HCT116 (cell line): ENCODE measurements at regions not wholly inside any gene's neighbourhood (a gene's known extent, or its start where the extent isn't known, plus 50 kb on each side); places are given as distances from the start of the nearest gene placed in this dataset.

Experiments used
- ATAC-seq: fragments of 200-7000 bp; cut with Tn5 transposase; 2 replicates; pipeline ENCODE4 v1.9.1; 2020; ENCODE audit warnings: mild to moderate bottlenecking, moderate library complexity
- BruUV-seq: library from RNA; stranded (reverse); fragments of 400-500 nt; replicated peaks from 2 replicates; lab custom pipeline; 2021; lab: Mats Ljungman, UMichigan
- CTCF ChIA-PET: fragments of 300-600 bp; sonication (Branson Sonifier 250); formaldehyde crosslinking; loops from one replicate; lab custom pipeline; 2021; ENCODE audit warnings: antibody characterized with exemption; lab: Charles Lee
- POLR2A ChIA-PET: fragments of 300-600, 350-600 bp; sonication (Branson Sonifier 250); formaldehyde crosslinking; loops from one replicate; lab custom pipeline; 2021; ENCODE audit warnings: antibody characterized with exemption; lab: Charles Lee
- RAD21 ChIA-PET, 2 experiments: fragments of 300-600 bp; sonication (Branson Sonifier 250); formaldehyde crosslinking; loops; one replicate each; lab custom pipeline; 2023; ENCODE audit warnings: low total read pairs in 2 of 2; ENCODE audit not compliant: uncharacterized antibody in 2 of 2, unreplicated experiment in 2 of 2, low non-redundant PET in 1 of 2; lab: Charles Lee
- DNase-seq: peaks from one replicate; pipeline ENCODE4 v3.0.0-alpha.2; 2010; ENCODE audit warnings: low read depth, low spot score
- H2AFZ ChIP-seq: fragments of 200-600 bp; shearing (Covaris generic), sonication (generic); 2 replicates; pipeline ENCODE4 v1.6.1; 2017; ENCODE audit warnings: low read depth, mixed run types, mixed read lengths, antibody characterized with exemption, low read length; ENCODE audit not compliant: poor library complexity, severe bottlenecking
- H3K27ac ChIP-seq: 2 replicates; pipeline ENCODE4 v1.5.1; 2012; ENCODE audit warnings: low read depth, low read length
- H3K27me3 ChIP-seq: fragments of 200-600 bp; sonication (generic); 2 replicates; pipeline ENCODE4 v1.6.1; 2016; ENCODE audit warnings: mixed run types, low read length, mixed read lengths; ENCODE audit not compliant: insufficient read depth
- H3K36me3 ChIP-seq, 2 experiments: fragments of 200-500 bp in 1 of 2; fragments of 200-600 bp in 1 of 2; sonication (Bioruptor generic) in 1 of 2; sonication (generic) in 1 of 2; 2 replicates each; pipeline versions ENCODE4 v1.5.1 to v1.6.1; 2014 to 2016; ENCODE audit warnings: low read length in 2 of 2, inconsistent platforms in 1 of 2, mixed read lengths in 1 of 2, mixed run types in 1 of 2; ENCODE audit not compliant: insufficient read depth in 2 of 2, control insufficient read depth in 1 of 2
- H3K4me1 ChIP-seq, 2 experiments: fragments of 200-600 bp in 1 of 2; sonication (generic) in 1 of 2; 2 replicates each; pipeline versions ENCODE4 v1.5.1 to v1.6.1; 2012 to 2017; ENCODE audit warnings: low read length in 2 of 2, inconsistent platforms in 1 of 2, mild to moderate bottlenecking in 1 of 2, mixed read lengths in 1 of 2, mixed run types in 1 of 2, moderate library complexity in 1 of 2; ENCODE audit not compliant: insufficient read depth in 2 of 2, control insufficient read depth in 1 of 2
- H3K4me2 ChIP-seq: fragments of 200-600 bp; sonication (generic); 2 replicates; pipeline ENCODE4 v1.6.1; 2017; ENCODE audit warnings: mixed run types, low read length, mixed read lengths
- H3K4me3 ChIP-seq, 2 experiments: fragments of 200-600 bp in 1 of 2; sonication (generic) in 1 of 2; replicated peaks in 1 of 2; 2 replicates each; pipeline ENCODE4 v1.5.1; 2011 to 2016; ENCODE audit warnings: low read length in 2 of 2, control low read depth in 1 of 2, low read depth in 1 of 2, mild to moderate bottlenecking in 1 of 2, mixed read lengths in 1 of 2, mixed run types in 1 of 2
- H3K79me2 ChIP-seq: fragments of 200-600 bp; sonication (generic); 2 replicates; pipeline ENCODE4 v1.6.1; 2017; ENCODE audit warnings: mild to moderate bottlenecking, mixed run types, low read length, moderate library complexity, mixed read lengths; ENCODE audit not compliant: insufficient read depth
- H3K9ac ChIP-seq: fragments of 200-600 bp; sonication (generic); 2 replicates; pipeline ENCODE4 v1.6.1; 2016; ENCODE audit warnings: low read length, mixed read lengths
- H3K9me2 ChIP-seq: fragments of 200-600 bp; sonication (generic), shearing (Covaris generic); 2 replicates; pipeline ENCODE4 v1.6.1; 2017; ENCODE audit warnings: mixed run types, mild to moderate bottlenecking, moderate library complexity; ENCODE audit not compliant: insufficient read depth
- H3K9me3 ChIP-seq, 2 experiments: fragments of 200-500 bp in 1 of 2; fragments of 200-600 bp in 1 of 2; sonication (Bioruptor generic) in 1 of 2; sonication (generic) in 1 of 2; 2 replicates each; pipeline ENCODE4 v1.6.1; 2014 to 2017; ENCODE audit warnings: low read length in 2 of 2, mixed read lengths in 2 of 2, inconsistent platforms in 1 of 2, low read depth in 1 of 2, mild to moderate bottlenecking in 1 of 2, mixed run types in 1 of 2, moderate library complexity in 1 of 2; ENCODE audit not compliant: control insufficient read depth in 1 of 2, insufficient read depth in 1 of 2
- H4K20me1 ChIP-seq: fragments of 200-600 bp; sonication (generic), shearing (Covaris generic); 2 replicates; pipeline ENCODE4 v1.6.1; 2017; ENCODE audit warnings: mixed run types, mild to moderate bottlenecking, moderate library complexity; ENCODE audit not compliant: insufficient read depth
- ATF3 ChIP-seq: IDR thresholded peaks from 2 replicates; pipeline ENCODE4 v1.6.1; 2012
- CBX3 ChIP-seq: IDR thresholded peaks from 2 replicates; pipeline ENCODE4 v1.6.1; 2012; ENCODE audit warnings: low read depth
- CEBPB ChIP-seq: IDR thresholded peaks from 2 replicates; pipeline ENCODE4 v1.6.1; 2012; ENCODE audit warnings: low read depth
- CTCF ChIP-seq, 3 experiments: fragments of 200-600 bp in 1 of 3; sonication (generic) in 1 of 3; IDR thresholded peaks in 2 of 3; conservative IDR thresholded peaks in 1 of 3; 2 replicates each; pipeline ENCODE4 v1.5.1; 2012 to 2017; ENCODE audit warnings: low read depth in 2 of 3, low read length in 2 of 3, antibody characterized with exemption in 1 of 3, borderline replicate concordance in 1 of 3, control low read depth in 1 of 3, mild to moderate bottlenecking in 1 of 3, mixed read lengths in 1 of 3, mixed run types in 1 of 3, moderate library complexity in 1 of 3; ENCODE audit not compliant: insufficient read depth in 1 of 3
- EGR1 ChIP-seq: IDR thresholded peaks from 2 replicates; pipeline ENCODE4 v1.6.1; 2012; ENCODE audit warnings: low read depth
- ELF1 ChIP-seq: IDR thresholded peaks from 2 replicates; pipeline ENCODE4 v1.6.1; 2012; ENCODE audit warnings: low read depth, borderline replicate concordance
- EZH2 ChIP-seq: fragments of 200-600 bp; sonication (generic); IDR thresholded peaks from 2 replicates; pipeline ENCODE4 v1.6.1; 2017; ENCODE audit warnings: antibody characterized with exemption, mixed run types
- EZH2phosphoT487 ChIP-seq: fragments of 200-600 bp; IDR thresholded peaks from 2 replicates; pipeline ENCODE4 v1.6.1; 2018; ENCODE audit warnings: antibody characterized with exemption, borderline replicate concordance
- FOSL1 ChIP-seq: IDR thresholded peaks from 2 replicates; pipeline ENCODE4 v1.6.1; 2012; ENCODE audit warnings: low read depth
- MAX ChIP-seq: IDR thresholded peaks from 2 replicates; pipeline ENCODE4 v1.6.1; 2012
- POLR2A ChIP-seq: IDR thresholded peaks from 2 replicates; pipeline ENCODE4 v1.7.0; 2011; ENCODE audit warnings: borderline replicate concordance; ENCODE audit not compliant: insufficient read depth, insufficient read length; ENCODE audit errors: extremely low read depth
- SIN3A ChIP-seq: IDR thresholded peaks from 2 replicates; pipeline ENCODE4 v1.6.1; 2012; ENCODE audit warnings: low read depth
- SRF ChIP-seq: IDR thresholded peaks from 2 replicates; pipeline ENCODE4 v1.6.1; 2012; ENCODE audit warnings: low read depth
- TCF7L2 ChIP-seq: IDR thresholded peaks from 2 replicates; pipeline ENCODE4 v1.7.0; 2011; ENCODE audit warnings: borderline replicate concordance, inconsistent platforms; ENCODE audit not compliant: insufficient read depth, insufficient read length; ENCODE audit errors: extremely low read depth
- YY1 ChIP-seq: IDR thresholded peaks from 2 replicates; pipeline ENCODE4 v1.6.1; 2011; ENCODE audit warnings: low read length, low read depth, moderate library complexity, mild to moderate bottlenecking; ENCODE audit not compliant: insufficient replicate concordance; ENCODE audit errors: extremely low read depth
- ZBTB33 ChIP-seq: IDR thresholded peaks from 2 replicates; pipeline ENCODE4 v1.6.1; 2011; ENCODE audit warnings: mild to moderate bottlenecking, low read length, moderate library complexity; ENCODE audit not compliant: insufficient replicate concordance; ENCODE audit errors: extremely low read depth
- ZFX ChIP-seq: fragments of 450-650 bp; IDR thresholded peaks from 2 replicates; pipeline ENCODE4 v1.6.1; 2017
- ZNF274 ChIP-seq: fragments of 200-500 bp; sonication (Bioruptor generic); IDR thresholded peaks from 2 replicates; pipeline ENCODE4 v1.6.1; 2014; ENCODE audit warnings: mild to moderate bottlenecking, low read depth, low read length, inconsistent platforms
- intact Hi-C: fragments of 100-400 bp; cut with micrococcal nuclease; formaldehyde crosslinking; loops from 2 replicates; pipeline ENCODE4 v1.10.0; 2022
- TF ChIP-seq, protein P1 (sequence below): IDR thresholded peaks from 2 replicates; pipeline ENCODE4 v1.6.1; 2012; ENCODE audit warnings: low read depth

DNA sequence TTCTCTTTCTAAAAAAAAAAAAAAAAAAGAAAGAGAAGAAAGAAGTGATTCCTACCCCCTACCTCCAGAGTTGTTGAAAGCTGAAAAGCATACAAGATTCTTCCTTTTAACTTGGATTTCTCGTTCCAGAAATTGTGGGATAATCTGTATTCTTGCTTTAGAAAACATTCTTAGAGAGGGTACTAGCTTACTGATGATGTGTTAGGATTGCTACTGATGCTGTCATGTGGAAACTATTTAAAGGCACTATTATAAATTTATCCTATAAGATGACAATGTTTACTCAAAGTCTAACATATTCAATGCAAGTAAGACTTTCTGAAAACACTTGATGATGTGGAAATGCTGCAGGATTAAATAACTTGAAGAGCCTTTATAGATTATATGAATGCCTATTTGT lies 204.0 kb upstream of the PUDP start:
- intact Hi-C loops, result no loop called here
- no peaks in the 10 kb centered on the region for H4K20me1 ChIP-seq
- H3K9me3 ChIP-seq, result no peaks in the 10 kb centered on the region
- no peaks in the 10 kb centered on the region for H3K36me3 ChIP-seq
- H3K27ac ChIP-seq, result no peak overlapping the region
- no peaks in the 10 kb centered on the region for H3K79me2 ChIP-seq
- no peak overlapping the region for H2AFZ ChIP-seq
- ChIA-PET POLR2A (no interaction called here), RAD21 (no interaction called here), CTCF (no interaction called here)
- H3K9me2 ChIP-seq, result no peaks in the 10 kb centered on the region
- ATAC-seq (no peak), DNase-seq (no peak)
- no peak for TF ChIP-seq POLR2A
- no peak for TF ChIP-seq EGR1
- TF ChIP-seq CTCF (IDR thresholded peaks at IDR 0.05 in 2 of 3, conservative IDR thresholded peaks at IDR 0.05 in 1 of 3; ENCODE audit: borderline replicate concordance in 1 of 3, insufficient read depth in 1 of 3, low read depth in 2 of 3, low read length in 2 of 3), result no peak
- no peak for TF ChIP-seq ZBTB33
- no peak for TF ChIP-seq CEBPB
- no peak for TF ChIP-seq ATF3
- TF ChIP-seq SIN3A, result no peak
- TF ChIP-seq EZH2, result no peak
- TF ChIP-seq TCF7L2, result no peak
- no peak for TF ChIP-seq YY1
- no peak for TF ChIP-seq ZNF274
- TF ChIP-seq ZFX, result no peak
- no peak for TF ChIP-seq SRF
- TF ChIP-seq, protein P1, sequence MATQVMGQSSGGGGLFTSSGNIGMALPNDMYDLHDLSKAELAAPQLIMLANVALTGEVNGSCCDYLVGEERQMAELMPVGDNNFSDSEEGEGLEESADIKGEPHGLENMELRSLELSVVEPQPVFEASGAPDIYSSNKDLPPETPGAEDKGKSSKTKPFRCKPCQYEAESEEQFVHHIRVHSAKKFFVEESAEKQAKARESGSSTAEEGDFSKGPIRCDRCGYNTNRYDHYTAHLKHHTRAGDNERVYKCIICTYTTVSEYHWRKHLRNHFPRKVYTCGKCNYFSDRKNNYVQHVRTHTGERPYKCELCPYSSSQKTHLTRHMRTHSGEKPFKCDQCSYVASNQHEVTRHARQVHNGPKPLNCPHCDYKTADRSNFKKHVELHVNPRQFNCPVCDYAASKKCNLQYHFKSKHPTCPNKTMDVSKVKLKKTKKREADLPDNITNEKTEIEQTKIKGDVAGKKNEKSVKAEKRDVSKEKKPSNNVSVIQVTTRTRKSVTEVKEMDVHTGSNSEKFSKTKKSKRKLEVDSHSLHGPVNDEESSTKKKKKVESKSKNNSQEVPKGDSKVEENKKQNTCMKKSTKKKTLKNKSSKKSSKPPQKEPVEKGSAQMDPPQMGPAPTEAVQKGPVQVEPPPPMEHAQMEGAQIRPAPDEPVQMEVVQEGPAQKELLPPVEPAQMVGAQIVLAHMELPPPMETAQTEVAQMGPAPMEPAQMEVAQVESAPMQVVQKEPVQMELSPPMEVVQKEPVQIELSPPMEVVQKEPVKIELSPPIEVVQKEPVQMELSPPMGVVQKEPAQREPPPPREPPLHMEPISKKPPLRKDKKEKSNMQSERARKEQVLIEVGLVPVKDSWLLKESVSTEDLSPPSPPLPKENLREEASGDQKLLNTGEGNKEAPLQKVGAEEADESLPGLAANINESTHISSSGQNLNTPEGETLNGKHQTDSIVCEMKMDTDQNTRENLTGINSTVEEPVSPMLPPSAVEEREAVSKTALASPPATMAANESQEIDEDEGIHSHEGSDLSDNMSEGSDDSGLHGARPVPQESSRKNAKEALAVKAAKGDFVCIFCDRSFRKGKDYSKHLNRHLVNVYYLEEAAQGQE, result no peak
- no peak for TF ChIP-seq MAX
- TF ChIP-seq CBX3, result no peak
- TF ChIP-seq ELF1, result no peak
- no peak for TF ChIP-seq EZH2phosphoT487
- no peak for TF ChIP-seq FOSL1
- H3K4me3 ChIP-seq, result no peak overlapping the region
- no peaks in the 10 kb centered on the region for H3K4me1 ChIP-seq
- H3K27me3 ChIP-seq, result no peaks in the 10 kb centered on the region
- no TSS peak for BruUV-seq
- H3K4me2 ChIP-seq, result no peak overlapping the region
- no peak overlapping the region for H3K9ac ChIP-seq
